ENCODE measurements at regions not wholly inside any gene's neighbourhood (a gene's known extent, or its start where the extent isn't known, plus 50 kb on each side); places are given as distances from the start of the nearest gene placed in this dataset.
"Not testable (repeated sequence)": the region's sequence is repeated elsewhere in the genome, so short reads cannot be mapped to it uniquely, and the experiment has no call there.

DNA sequence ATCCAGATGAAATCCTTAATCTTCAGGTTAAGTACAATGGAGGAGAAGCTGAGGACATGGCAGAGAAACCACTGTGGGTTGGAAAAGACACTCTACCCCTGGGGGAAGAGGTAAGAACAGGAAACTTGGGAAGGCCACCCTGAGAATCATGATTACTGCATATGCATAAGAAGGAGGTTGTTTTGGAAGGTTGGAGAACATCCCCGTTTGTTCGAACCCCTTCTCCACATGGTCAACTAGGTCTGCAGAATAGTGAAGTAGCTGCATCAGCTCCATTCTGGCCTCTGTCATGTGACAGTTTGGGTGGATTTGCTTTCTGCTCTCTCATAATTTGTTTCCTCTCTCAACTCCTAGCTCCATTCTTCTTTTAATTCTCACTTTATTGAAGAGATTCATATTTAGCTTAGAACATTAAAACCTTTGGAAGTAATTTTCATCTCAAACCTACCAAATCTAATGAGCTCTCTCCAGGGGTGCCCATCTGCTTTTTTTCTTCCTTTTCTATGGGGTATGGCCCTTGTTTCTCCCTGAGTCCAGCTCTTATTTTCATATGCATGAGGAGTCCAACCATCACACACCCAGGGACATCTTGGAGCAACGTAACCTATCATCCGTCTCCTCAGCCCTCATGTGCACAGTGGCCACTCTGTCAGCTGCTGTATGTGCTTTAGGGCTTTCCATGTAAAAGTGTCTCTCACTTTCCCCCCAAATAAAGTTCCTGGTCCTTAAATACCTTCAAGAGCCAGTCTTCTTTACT lies 820.3 kb downstream of the TMEM121 start:
- DNase-seq, result no peak

DNA sequence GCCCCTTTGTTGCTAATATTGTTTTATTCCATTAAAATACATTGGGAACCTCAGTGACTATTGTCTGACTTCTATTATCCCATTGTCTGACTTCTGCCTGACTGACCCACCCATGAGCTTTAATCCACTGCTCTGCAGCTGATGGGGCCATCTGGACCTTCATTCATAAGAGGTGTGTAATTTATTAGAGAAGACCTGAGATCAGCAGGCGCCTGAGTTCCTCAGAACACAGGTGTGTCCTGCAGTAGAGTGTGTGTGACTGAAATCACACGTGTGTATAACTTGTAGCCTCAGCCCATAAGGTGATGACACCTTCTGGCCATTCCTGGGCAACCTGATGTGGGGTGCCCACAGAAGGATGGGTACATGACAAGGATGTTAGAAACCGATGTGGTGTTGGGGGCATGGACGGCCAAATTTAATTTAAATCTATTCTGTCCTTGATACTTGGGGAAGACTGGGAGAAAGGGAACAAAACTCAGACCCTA lies 821.0 kb downstream of the TMEM121 start:
- DNase-seq, result no peak

DNA sequence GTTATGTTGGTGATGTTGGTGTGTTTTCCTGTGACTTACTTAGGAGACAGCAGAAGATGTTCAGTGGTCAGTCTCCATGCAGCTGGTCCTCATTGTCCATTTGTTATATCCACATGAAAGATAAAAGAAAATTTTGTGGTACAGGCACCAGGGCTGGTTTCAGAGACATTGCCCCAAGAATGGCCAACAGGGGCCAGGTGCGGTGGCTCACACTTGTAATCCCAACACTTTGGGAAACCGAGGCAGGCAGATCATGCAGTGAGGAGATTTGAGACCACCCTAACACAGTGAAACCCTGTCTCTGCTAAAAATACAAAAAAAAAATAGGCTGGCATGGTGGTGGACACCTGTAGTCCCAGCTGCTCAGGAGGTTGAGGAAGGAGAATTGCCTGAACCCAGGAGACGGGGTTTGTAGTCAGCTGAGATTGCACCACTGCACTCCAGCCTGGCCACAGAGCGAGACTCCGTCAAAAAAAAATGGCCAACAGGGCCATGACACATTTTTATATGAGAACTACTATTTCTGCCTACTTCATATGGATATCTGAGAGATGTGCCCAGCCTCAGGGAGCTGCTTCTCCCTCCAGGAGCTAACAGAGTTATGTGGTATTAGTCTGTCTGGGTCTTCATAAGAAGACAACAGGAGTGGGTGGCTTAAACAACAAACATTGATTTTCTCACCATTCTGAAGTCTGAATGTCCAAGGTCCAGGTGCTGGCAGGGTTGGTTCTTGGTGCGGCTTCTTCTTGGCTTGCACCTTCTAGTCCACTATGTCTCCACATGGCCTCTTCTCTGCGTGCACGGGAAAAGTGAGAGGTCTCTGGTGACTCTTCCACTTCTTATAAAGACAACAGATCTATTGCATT lies 821.7 kb downstream of the TMEM121 start:
- no peak for DNase-seq

DNA sequence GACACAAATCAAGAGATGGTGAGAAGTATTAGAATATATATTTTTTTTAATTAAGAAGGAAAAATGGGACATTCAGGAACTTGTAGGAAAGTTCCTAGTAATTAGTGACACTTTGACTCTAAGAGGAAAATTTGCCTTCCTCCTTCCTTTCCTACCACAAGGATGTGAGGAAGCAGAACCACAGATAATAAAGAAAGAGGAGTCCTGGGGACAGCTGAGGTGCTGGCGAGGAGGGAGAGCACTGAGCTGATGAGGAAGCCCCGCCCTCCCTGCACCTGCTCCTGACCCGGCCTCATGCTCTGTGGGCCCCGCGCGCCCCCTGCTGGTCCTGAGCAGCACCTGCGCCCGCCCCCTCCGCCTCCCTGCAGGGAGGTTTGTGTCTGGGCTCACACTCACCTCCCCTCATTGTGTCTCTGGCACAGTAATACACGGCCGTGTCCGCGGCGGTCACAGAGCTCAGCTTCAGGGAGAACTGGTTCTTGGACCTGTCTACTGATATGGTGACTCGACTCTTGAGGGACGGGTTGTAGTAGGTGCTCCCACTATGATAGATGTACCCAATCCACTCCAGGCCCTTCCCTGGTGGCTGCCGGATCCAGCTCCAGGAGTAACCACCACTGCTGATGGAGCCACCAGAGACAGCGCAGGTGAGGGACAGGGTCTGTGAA lies 822.6 kb downstream of the TMEM121 start:
- not testable (repeated sequence) for DNase-seq

DNA sequence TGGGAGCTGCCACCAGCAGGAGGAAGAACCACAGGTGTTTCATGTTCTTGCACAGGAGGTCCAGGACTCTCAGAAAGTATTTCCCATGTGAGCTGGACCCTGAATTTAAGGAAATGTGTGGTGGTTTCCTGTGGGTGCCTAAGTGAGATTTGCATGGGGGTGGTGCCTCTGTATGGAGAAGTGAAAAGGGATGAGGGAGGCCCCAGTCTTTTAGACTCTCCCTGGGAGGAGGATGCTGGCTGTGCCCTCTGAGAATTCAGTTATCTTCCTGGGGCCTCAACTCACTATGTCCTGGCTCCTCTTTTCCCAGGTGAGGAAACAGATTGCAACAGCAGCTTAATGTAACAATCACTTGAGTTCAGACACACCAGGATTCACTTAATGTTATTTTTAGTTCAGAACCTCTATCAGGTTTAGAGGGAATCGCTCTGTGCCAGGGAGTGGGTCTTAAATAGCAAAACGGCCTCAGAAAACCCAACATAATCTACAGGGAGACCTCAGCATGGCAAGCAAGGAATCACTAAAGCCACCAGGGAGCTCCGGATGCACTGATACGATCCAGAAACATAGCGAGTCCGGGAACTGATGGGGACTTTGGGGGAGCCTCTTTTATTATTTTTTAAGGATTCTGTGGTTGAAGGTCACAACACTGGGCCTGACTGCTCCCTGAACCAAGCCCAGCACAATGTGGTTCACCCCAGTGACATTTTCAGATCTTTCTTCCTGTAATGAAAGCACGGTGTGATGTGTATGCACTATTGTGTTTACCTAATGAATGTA lies 823.5 kb downstream of the TMEM121 start:
- DNase-seq, result not testable (repeated sequence)

DNA sequence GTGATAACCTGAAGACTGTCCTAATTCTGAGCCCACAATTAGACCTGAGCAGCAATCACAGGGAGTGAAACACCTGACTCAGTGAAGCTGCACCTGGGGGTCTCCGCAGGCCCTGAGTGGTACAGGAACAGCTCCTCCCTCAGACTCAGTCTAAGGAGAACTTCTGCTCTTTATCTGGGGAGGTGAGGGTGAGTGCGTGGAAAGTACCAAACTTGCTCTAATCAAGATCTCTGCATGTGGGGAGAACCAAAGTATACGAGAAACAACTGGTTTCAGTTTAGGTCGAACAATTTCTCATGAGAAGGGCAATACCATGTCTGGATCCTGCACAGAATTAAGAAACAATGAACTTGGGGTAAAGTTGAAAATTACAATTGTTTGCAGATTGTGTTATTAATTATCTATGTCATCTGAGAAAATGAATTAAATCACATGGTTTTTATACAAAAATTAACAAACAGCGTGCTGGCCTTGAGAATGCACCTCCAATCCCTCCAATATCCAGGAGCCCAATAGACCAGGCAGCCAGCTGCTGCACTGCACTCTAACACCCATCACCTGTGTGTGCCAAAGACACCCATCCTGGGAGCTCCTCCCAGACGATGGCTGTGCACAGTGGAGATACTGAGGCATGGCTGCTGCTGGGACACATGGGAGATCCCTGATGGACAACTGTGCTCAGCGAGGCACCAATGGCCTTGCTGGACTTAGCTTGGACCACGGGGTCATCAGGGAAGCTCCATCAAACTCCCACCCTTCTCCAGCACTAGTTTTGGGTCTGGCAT lies 828.8 kb downstream of the TMEM121 start:
- not testable (repeated sequence) for DNase-seq

- not testable (repeated sequence) for DNase-seq
Measured at GRCh38 chr14:106355881-106356642, 829.7 kb downstream of the TMEM121 start.

DNA sequence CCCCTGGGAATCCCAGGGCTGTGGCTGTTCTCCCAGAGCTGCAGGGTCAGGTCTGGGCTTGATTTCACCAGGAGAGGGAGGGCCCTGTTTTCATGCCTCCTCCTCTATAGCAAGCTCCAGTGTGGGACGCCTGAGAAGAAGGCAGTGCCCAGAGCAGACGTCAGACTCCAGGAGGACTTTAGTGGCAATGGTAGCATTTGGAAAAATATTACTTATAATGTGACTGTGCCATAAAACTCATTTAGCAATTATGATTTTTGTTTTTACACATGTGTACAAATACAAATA lies 830.2 kb downstream of the TMEM121 start:
- DNase-seq, result not testable (repeated sequence)

DNA sequence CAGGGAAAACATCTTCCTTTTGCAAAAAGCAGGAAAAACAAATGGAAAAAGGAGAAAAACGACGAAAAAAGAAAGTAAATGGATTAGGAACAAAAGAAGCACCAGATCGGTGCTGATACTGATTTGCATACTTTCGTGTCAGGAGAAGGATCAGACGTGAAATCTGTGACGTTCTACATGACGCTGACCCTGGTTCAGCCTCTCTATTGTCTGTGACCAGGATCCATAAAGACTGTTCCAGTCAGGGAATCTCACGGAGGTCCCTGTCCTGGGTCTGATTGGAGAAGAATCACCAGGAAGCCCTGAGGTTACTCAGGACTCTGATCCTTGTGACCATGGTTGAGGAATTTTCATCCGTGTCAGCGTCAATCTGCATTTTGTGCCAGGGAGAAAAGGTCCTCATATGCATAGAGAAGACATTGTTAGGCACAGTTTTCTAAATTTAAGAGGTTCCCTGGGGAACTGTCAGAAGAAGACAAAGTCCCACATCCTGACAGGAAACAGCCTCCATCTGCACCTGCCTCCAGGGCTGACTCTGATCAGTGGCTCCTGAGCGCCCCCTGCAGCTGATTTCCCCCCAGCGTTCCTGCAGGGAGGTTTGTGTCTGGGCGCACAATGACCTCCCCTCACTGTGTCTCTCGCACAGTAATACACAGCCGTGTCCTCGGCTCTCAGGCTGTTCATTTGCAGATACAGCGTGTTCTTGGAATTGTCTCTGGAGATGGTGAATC lies 832.9 kb downstream of the TMEM121 start:
- DNase-seq, result not testable (repeated sequence)

GRCh38 chr14:106365371-106365770 lies 839.0 kb downstream of the TMEM121 start:
- not testable (repeated sequence) for DNase-seq

GRCh38 chr14:106365894-106366293 lies 839.5 kb downstream of the TMEM121 start:
- DNase-seq, result not testable (repeated sequence)

GRCh38 chr14:106366971-106367370 lies 840.6 kb downstream of the TMEM121 start:
- not testable (repeated sequence) for DNase-seq

DNA sequence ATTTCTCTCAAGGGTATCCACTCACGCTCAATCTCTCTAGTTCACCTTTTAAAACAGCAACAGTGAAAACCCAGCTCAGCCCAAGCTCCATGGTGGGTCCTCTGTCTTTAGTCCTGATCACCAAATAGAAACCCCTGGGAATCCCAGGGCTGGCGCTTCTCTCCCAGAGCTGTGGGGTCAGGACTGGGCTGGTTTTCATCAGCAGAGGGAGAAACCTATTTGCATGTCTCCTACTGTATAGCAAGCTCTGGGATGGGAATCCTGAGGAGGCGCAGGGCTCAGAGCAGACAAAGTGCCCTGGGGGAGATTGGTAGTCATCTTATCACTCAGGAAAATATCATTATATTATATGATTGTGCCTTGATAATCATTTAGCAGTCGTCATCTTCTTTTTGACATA lies 843.1 kb downstream of the TMEM121 start:
- not testable (repeated sequence) for DNase-seq

DNA sequence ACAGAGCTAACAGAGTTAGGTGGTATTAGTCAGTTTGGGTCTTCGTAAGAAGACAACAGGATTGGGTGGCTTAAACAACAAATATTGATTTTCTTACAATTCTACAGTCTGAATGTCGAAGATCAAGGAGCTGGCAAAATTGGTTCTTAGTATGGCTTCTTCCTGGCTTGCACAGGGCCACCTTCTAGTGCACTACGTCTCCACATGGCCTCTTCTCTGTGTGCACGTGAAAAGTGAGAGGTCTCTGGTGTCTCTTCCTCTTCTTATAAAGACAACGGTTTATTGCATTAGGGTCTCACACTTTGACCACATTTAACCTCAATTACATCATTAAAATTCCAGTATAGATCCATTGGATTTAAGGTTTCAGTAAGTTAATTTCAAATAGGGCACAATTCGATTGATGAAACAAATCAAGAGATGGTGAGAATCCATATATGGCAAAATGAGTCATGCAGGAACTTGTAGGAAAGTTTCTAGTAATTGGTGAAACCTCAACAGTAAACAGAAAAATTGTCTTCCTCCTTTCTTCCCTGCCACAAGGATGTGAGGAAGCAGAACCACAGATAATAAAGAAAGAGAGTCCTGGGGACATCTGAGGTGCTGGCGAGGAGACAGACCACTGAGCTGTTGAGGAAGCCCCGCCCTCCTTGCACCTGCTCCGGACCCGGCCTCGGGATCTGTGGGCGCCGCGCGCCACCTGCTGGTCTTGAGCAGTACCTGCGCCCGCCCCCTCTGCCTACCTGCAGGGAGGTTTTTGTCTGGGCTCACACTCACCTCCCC lies 846.7 kb downstream of the TMEM121 start:
- peak; percentile 46 for DNase-seq

- not testable (repeated sequence) for DNase-seq
Measured at GRCh38 chr14:106373653-106374110, 847.3 kb downstream of the TMEM121 start.

DNA sequence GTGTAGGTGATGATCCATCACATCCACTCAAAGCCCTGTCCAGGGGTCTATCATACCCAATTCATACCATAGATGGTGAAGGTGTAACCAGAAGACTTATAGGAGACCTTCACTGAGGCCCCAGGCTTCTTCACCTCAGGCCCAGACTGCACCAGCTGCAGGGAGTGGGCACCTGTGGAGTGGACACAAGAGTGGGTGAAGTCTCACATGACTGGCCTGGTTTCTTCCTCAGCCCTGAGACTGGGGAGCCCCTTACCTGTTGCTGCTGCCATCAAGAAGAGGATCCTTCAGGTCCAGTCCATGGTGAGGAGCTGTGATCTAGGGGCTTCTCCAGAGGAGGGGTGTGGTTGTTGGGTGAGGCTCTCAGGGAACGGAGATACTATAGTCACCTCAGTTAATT lies 851.0 kb downstream of the TMEM121 start:
- no peak for DNase-seq

DNA sequence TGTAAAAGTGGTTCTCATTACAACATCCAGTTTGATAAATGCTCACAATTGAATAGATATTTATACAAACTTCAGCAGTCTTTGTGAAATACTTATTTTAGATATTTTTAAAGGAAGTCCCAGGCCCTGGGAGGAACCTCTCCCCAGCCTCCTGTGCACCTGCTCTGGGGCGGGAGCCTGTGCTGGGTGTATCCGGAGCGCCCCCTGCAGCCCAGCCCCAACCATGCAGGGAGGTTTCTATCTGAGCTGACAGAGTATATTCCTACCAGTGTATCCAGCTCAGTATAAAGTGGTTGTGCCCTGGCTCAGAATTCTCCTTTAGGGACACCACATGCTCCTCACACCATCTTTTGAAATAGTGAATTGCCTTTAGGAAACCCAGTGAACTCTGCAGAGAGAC lies 851.8 kb downstream of the TMEM121 start:
- DNase-seq, result no peak

DNA sequence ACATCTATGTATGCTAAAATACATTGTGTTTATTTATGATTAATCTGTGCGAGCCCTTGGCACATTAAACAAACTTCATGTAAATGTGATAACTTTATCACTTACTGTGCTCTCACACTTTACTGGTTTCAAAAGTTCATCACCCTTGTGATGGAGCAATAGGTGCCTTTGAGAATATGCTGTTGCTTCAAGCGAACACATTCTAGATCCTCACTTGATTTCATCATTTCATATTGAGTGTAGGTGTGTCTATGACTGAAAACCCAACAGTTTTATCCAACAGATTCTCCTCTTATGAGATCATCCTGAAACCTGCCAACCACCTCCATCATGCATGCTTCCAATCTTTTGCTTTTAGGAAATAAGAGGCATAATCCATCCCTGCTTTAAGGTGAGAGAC lies 854.4 kb downstream of the TMEM121 start:
- DNase-seq, result no peak

DNA sequence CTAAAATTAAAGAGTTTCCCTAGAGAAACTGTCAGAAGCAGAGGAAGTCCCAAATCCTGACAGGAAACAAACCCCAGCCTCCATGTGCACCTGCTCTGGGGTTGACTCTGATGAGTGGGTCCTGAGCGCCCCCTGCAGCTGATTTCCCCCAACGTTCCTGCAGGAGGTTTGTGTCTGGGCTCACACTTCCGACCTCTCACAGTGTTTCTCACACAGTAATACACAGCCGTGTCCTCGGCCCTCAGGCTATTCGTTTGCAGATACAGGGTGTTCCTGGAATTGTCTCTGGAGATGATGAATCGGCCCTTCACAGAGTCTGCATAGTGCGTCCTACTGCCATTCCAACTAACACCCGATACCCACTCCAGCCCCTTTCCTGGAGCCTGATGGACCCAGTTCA lies 862.8 kb downstream of the TMEM121 start:
- DNase-seq, result not testable (repeated sequence)

Measured in NCI-H2171 (cell line).